Activated CD8-positive, alpha-beta memory T cell treated with anti-CD3 and anti-CD28 coated beads, Interleukin-2, amount 50 U/mL, for 4 hours (primary cell): ENCODE measurements at regions not wholly inside any gene's neighbourhood (a gene's known extent, or its start where the extent isn't known, plus 50 kb on each side); places are given as distances from the start of the nearest gene placed in this dataset.

ENCODE experiments used
- DNase-seq: peaks from one replicate; pipeline ENCODE4 v3.0.0-alpha.2; 2020

DNA sequence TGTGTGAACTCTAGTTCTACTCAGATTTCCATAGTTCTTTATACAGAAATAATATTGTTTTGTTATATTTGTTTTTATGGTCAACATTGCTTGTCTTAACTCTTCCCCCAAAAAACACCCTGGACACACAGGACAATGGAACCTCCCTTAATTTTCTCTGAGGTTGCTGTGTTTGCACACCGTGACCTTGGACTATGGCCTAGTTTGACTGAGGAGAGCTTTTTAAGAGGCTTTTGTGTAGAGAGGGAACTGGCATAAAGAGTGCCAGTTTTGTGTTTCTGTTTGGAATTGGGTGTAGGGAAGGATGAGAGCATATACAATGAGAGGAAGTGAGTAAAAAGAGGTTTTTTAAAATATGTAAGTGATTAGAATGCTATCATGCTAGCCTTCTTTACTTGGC, 101.1 kb upstream of the MEF2C start:
- DNase-seq = no peak

- DNase-seq = no peak
These were observed 96.7 kb upstream of the MEF2C start for GRCh38 chr5:88979726-88980125.

- DNase-seq = no peak
These were observed 96.3 kb upstream of the MEF2C start for GRCh38 chr5:88979244-88979643.

GRCh38 chr5:88976914-88977313, 93.9 kb upstream of the MEF2C start:
- DNase-seq = no peak

DNA sequence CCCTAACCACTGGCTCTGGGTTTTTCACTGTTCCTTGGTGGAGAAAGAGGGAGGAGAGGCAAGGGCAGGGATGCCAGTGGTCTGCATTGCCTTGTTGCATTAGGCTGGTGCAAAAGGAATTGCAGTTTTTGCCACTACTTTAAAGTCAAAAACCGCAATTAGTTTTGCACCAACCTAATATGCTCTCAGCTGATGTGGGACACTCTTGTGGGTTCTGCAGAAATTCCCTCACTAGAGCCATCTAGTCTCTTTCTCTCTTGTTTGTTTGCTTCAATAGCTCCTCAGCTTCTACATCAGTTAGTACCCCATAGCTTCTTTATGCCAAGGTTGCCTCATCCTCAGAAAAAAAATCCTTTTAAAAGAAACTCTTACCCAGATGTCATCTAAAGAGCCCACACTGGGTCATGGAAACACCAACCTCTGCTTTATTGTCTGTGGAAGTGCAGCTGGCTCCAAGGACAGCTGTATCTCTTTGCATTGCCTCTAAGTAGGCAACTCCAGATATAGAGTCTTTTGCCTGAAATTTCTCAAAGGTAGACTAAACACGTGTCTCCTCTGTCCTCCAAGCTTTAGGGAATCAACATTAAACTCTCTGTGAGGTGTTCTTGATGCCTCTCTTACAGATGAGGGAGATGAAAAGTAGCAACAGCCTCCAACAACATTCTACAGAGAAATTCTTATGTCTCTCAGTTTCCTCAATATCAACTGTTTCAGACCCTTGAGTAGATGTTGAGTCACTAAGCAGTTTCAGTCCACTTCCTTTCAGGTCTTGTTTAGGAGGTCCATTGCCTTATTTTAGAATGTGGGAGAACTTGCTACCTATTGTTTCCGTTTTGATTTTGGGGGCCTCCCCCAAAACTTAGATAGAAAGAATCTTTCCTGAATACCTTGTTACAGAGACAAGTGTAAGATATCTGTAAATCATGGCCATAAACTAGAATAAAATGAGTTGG, 84.9 kb upstream of the MEF2C start:
- DNase-seq = no peak

DNA sequence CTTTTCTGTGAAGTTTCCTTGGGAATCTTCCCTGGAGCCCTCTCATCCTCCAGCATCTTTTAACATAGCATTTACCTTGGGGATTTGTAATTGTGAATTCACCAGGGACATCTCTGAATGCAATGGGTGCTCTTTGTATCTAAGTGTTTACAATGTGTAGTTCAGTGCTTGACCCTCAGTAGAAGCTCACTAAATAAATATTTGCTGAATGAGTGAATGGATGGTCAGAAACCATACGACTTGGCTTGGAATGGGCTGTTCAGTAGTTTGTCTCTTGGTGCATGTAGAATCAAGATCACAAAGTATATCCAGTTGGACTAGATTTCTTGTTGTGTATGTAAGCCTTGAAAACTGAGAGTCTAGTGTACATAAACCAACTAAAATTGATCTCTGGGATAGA, 81.8 kb upstream of the MEF2C start:
- DNase-seq = no peak

- DNase-seq = no peak
These were observed 74.0 kb upstream of the MEF2C start for GRCh38 chr5:88957013-88957412.

DNA sequence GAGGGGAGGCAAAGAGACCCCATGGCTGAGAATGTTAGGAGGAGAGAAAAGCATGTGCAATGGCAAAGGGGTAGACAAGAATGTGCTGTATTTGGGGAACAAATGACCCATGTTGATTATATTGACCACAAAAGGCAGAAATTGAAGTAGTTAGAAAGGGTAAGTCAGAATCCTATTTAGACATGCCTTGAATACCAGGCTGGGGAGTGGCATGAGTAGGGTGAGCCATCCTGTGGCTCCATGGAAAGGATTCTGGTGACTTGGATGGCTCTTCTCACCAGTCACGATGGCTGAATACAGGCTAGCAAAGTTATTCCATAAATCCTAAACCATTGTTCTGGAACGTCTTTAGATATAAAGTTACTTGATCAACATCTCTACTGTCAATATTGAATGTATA, 73.4 kb upstream of the MEF2C start:
- no peak for DNase-seq

DNA sequence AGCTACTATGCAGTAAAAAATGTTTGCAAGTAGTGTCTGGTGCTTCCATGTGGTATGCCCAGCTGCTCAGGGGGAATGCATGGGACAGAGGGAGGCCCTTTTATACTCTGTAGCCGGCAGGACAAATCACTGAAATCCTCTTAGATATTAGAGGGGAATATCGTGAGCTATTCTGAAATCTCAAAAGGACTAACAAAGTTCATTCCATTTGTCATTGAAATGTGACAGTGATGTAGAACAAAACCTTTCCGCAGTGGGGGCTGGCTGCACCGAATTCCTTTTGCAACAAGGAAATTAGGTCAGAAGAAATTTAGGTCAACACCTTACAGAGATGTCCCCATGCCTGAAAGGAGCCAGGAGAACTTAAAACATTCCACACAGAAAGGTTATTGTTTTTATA, 72.4 kb upstream of the MEF2C start:
- no peak for DNase-seq

DNA sequence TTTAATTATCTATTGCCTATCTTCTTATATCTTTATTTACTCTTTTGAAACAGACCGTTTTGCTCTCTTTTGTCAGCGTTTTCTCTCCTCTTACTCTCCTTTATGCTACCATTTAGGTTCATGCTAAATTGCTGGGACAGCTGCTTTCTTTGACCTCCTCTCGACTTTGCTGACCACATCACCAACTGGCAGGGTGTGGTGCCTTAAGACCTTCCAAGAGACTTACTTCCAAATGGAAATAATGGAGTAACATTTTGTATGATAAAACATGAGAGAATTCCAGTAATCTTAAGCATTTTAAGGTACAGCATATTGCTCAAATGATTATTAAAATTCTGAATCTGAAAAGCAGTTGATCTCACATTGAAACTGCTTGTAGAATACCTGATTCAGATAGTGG, 71.5 kb upstream of the MEF2C start:
- DNase-seq = no peak

- DNase-seq = no peak
These were observed 70.1 kb upstream of the MEF2C start for GRCh38 chr5:88952996-88953643.

GRCh38 chr5:88952344-88952743, 69.4 kb upstream of the MEF2C start:
- DNase-seq = no peak

GRCh38 chr5:88951457-88951856, 68.5 kb upstream of the MEF2C start:
- no peak for DNase-seq

DNA sequence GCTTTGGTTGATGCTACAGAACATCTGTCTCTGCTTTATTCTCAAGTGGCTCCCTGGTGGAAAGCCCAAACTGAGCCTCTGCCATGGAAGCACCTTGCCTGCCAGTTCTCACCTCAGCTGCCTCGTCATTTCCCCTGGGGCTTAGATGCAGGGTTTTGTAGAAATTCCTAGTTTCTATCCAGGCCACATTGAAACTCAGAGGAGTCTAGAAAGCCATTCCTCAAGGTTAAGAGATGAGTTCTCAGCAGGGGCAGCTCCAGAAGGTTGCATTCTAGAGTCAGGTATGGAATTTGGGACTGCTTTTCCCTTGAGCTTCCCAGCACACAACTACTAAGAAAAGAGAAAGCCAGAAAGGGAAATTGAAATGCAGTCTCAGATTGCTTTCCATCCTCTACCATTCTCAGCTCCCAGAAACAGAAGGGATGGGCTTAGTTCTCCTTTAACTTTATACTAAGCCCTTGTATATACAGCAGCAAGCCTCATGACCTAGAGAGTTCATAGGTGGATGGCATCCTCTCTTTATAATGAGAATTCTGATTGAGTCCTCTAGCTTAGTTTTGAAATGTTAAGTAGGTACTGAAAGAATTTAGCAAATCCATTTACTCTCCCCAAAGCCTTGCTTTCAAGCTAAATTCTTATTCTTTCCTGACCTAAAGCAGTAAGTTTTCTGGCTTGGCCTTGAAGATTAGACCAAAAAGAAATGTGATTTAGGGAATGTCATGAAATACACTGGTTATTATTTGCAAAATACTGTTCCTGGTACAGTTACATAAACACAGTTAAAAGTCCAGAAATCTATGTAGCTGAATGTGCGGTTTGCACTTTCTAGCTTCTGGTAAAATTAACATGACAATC, 66.0 kb upstream of the MEF2C start:
- no peak for DNase-seq

GRCh38 chr5:88944751-88945531, 62.0 kb upstream of the MEF2C start:
- DNase-seq = no peak

GRCh38 chr5:88941581-88941980, 58.6 kb upstream of the MEF2C start:
- DNase-seq = no peak

DNA sequence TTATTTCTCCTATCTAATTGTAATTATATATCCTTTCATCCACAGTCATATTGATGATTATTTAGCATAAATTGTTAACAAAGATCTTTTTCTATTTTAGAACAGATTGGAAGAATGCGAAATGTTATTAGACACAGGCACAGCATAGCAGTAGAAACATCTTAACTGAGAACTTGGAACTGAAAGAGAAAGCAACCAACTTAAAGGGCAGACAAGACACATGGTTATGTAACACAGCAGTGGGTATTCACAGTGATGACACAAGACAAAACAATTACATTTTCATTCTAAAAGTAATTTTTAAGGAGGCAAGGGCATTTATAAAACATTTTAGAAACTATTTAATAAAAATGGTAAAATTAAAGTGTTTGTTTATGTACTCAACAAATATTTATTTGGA, 57.7 kb upstream of the MEF2C start:
- no peak for DNase-seq

- no peak for DNase-seq
These were observed 56.3 kb upstream of the MEF2C start for GRCh38 chr5:88939300-88939699.

GRCh38 chr5:88938488-88938887, 55.5 kb upstream of the MEF2C start:
- no peak for DNase-seq

DNA sequence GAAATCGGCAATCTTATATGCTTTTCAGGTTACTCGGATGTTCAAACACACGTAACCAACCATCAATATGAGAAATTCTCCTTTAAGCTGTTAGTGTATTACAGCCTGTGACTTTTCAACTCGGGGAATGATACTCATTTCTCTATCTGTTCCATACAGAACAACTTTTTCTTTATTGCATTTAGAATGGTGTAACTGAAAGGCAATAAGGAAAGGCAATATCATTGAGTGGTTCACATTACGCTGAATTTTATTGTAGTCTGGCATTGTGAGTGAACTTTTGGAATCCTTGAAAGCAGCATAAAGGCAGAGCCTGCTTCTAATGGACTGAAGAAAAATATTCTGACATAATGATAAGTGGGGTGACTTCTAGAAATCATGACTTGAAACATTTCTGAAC, 54.4 kb upstream of the MEF2C start:
- DNase-seq = no peak

GRCh38 chr5:88934439-88934838, 51.5 kb upstream of the MEF2C start:
- DNase-seq = no peak
